GM19025 (cell line): ENCODE measurements at regions not wholly inside any gene's neighbourhood (a gene's known extent, or its start where the extent isn't known, plus 50 kb on each side); places are given as distances from the start of the nearest gene placed in this dataset.
"Not testable (repeated sequence)": the region's sequence is repeated elsewhere in the genome, so short reads cannot be mapped to it uniquely, and the experiment has no call there.

ENCODE experiments used
- ATAC-seq: cut with Tn5 transposase; IDR thresholded peaks from one replicate; pipeline ENCODE4 v1.9.1; 2021; ENCODE audit warnings: mild to moderate bottlenecking, low read depth, moderate library complexity; ENCODE audit not compliant: unreplicated experiment

DNA sequence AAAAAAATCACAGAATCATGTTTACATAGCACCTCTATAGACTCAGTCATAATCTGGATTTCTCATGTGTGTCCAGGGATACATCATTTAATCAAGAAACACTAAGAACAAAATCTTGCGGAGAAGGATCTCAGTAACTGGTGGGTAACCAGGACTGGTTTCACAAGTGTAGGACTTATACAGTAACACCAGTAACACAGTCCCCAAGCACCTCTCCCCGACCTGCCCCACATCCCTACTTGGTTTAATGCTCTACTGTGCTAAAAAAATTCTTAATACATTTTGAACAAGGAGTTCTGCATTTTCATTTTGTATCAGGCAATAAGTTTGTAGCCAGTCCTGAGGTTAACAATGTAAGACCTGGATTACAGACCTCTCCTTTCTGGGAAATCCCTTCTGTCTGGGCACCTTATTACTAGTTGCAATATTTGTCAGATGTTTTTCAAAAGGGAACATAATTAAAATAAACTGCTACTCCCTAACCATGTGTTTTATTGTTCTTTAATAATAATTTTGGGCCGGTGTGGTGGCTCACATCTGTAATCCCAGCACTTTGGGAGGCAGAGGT, 57.6 kb upstream of the BBX start:
- no peak for ATAC-seq

DNA sequence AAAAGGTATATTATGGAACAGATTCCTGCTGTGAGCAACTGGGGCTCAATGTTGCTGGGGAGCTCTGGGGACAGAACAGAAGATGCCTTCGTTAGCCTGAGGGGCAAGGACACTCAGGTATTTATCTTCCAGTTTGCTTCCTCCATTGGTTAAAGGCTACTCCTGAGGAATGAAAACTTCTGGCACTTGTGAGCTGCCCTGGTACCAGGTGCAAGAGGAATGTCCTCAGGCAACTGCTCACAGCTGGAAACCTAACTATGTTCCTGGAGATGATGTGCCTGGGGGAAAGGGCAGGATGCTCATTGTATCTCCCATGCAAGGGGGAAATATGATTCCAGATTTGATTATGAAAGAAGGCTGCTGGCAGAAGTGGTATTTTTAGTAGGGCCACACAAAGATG, 54.0 kb upstream of the BBX start:
- no peak for ATAC-seq

DNA sequence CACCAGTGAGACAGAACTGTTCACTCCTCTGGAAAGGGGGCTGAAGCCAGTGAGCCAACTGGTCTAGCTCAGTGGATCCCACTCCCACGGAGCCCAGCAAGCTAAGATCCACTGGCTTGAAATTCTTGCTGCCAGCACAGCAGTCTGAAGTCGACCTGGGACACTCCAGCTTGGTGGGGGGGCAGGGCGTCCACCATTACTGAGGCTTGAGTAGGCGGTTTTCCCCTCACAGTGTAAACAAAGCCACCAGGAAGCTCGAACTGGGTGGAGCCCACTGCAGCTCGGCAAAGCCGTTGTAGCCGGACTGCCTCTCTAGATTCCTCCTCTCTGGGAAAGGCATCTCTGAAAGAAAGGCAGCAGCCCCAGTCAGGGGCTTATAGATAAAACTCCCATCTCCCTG, 52.3 kb upstream of the BBX start:
- ATAC-seq = not testable (repeated sequence)
